MM.1S (cell line): ENCODE measurements at regions not wholly inside any gene's neighbourhood (a gene's known extent, or its start where the extent isn't known, plus 50 kb on each side); places are given as distances from the start of the nearest gene placed in this dataset.

Experiments used
- EZH2phosphoT487 ChIP-seq: fragments of 300-600 bp; sonication (generic); IDR thresholded peaks from 2 replicates; pipeline ENCODE4 v1.6.1; 2018; ENCODE audit warnings: antibody characterized with exemption, low read length
- TF ChIP-seq, protein P1 (sequence below): fragments of 300-600 bp; sonication (generic); IDR thresholded peaks from 2 replicates; pipeline ENCODE4 v1.5.1; 2016; ENCODE audit warnings: antibody characterized with exemption, low read length, mixed read lengths

GRCh38 chr2:224312741-224313140 lies 89.2 kb downstream of the FAM124B start:
- TF ChIP-seq, protein P1, sequence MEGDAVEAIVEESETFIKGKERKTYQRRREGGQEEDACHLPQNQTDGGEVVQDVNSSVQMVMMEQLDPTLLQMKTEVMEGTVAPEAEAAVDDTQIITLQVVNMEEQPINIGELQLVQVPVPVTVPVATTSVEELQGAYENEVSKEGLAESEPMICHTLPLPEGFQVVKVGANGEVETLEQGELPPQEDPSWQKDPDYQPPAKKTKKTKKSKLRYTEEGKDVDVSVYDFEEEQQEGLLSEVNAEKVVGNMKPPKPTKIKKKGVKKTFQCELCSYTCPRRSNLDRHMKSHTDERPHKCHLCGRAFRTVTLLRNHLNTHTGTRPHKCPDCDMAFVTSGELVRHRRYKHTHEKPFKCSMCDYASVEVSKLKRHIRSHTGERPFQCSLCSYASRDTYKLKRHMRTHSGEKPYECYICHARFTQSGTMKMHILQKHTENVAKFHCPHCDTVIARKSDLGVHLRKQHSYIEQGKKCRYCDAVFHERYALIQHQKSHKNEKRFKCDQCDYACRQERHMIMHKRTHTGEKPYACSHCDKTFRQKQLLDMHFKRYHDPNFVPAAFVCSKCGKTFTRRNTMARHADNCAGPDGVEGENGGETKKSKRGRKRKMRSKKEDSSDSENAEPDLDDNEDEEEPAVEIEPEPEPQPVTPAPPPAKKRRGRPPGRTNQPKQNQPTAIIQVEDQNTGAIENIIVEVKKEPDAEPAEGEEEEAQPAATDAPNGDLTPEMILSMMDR, result no peak
- TF ChIP-seq EZH2phosphoT487, result no peak
